Duodenal mucosa (tissue), 2 donors: ENCODE measurements at regions not wholly inside any gene's neighbourhood (a gene's known extent, or its start where the extent isn't known, plus 50 kb on each side); places are given as distances from the start of the nearest gene placed in this dataset.

Experiments
- H3K27ac ChIP-seq: one replicate; pipeline ENCODE4 v1.7.0; 2013; ENCODE audit warnings: low read depth, low read length
- H3K27me3 ChIP-seq, 2 donors: one replicate each; pipeline ENCODE4 v1.7.0; 2013; ENCODE audit warnings: low read length in 2 of 2, control low read depth in 1 of 2; ENCODE audit not compliant: insufficient read depth in 2 of 2, control insufficient read depth in 1 of 2
- H3K36me3 ChIP-seq, 2 donors: one replicate each; pipeline ENCODE4 v1.7.0; 2013; ENCODE audit warnings: low read length in 2 of 2, control low read depth in 1 of 2; ENCODE audit not compliant: insufficient read depth in 2 of 2, control insufficient read depth in 1 of 2
- H3K4me1 ChIP-seq, 2 donors: one replicate each; pipeline ENCODE4 v1.7.0; 2013; ENCODE audit warnings: low read length in 2 of 2, control low read depth in 1 of 2; ENCODE audit not compliant: insufficient read depth in 2 of 2, control insufficient read depth in 1 of 2
- H3K4me3 ChIP-seq, 2 donors: one replicate each; pipeline ENCODE4 v1.7.0; 2013; ENCODE audit warnings: low read length in 2 of 2, low read depth in 1 of 2
- H3K9ac ChIP-seq, 2 donors: one replicate each; pipeline ENCODE4 v1.7.0; 2013; ENCODE audit warnings: low read length in 2 of 2, low read depth in 1 of 2
- H3K9me3 ChIP-seq, 2 donors: one replicate each; pipeline ENCODE4 v1.7.0; 2013; ENCODE audit warnings: low read length in 2 of 2, control low read depth in 1 of 2; ENCODE audit not compliant: control insufficient read depth in 1 of 2

- Histone ChIP-seq H3K36me3 (no peaks in the 10 kb centered on the region), H3K27ac (no peak overlapping the region), H3K9me3 (no peaks in the 10 kb centered on the region), H3K27me3 (no peaks in the 10 kb centered on the region), H3K4me3 (no peak overlapping the region), H3K4me1 (no peaks in the 10 kb centered on the region), H3K9ac (no peak overlapping the region)
Measured at GRCh38 chr11:104260456-104260855, 96.5 kb upstream of the PDGFD start.

GRCh38 chr11:104259121-104259610 is 95.2 kb upstream of the PDGFD start:
- Histone ChIP-seq H3K4me3 (no peak overlapping the region), H3K27me3 (no peaks in the 10 kb centered on the region)

GRCh38 chr11:104256525-104256924 is 92.6 kb upstream of the PDGFD start:
- Histone ChIP-seq H3K36me3 (no peaks in the 10 kb centered on the region), H3K4me3 (no peak overlapping the region), H3K4me1 (no peaks in the 10 kb centered on the region), H3K9ac (no peak overlapping the region), H3K27ac (no peak overlapping the region), H3K9me3 (no peaks in the 10 kb centered on the region), H3K27me3 (no peaks in the 10 kb centered on the region)

More at GRCh38 chr11:104259121-104259610, 95.2 kb upstream of the PDGFD start:
- H3K4me1 ChIP-seq: no peaks in the 10 kb centered on the region
- no peak overlapping the region for H3K27ac ChIP-seq
- H3K9me3 ChIP-seq: no peaks in the 10 kb centered on the region
- no peaks in the 10 kb centered on the region for H3K36me3 ChIP-seq
- no peak overlapping the region for H3K9ac ChIP-seq

- Histone ChIP-seq H3K9me3 (no peaks in the 10 kb centered on the region), H3K9ac (no peak overlapping the region), H3K4me1 (no peaks in the 10 kb centered on the region), H3K27me3 (no peaks in the 10 kb centered on the region), H3K4me3 (no peak overlapping the region), H3K27ac (no peak overlapping the region), H3K36me3 (no peaks in the 10 kb centered on the region)
Measured at GRCh38 chr11:104254347-104254746, 90.4 kb upstream of the PDGFD start.

- no peaks in the 10 kb centered on the region for H3K27me3 ChIP-seq
- no peaks in the 10 kb centered on the region for H3K9me3 ChIP-seq
- H3K36me3 ChIP-seq: no peaks in the 10 kb centered on the region
- H3K9ac ChIP-seq: no peak overlapping the region
- H3K27ac ChIP-seq: no peak overlapping the region
- H3K4me1 ChIP-seq: no peaks in the 10 kb centered on the region
- H3K4me3 ChIP-seq: no peak overlapping the region
Measured at GRCh38 chr11:104246590-104246989, 82.6 kb upstream of the PDGFD start.

GRCh38 chr11:104238916-104239315 is 75.0 kb upstream of the PDGFD start:
- H3K9ac ChIP-seq: no peak overlapping the region
- no peak overlapping the region for H3K27ac ChIP-seq
- H3K9me3 ChIP-seq: no peaks in the 10 kb centered on the region
- no peak overlapping the region for H3K4me3 ChIP-seq
- no peaks in the 10 kb centered on the region for H3K36me3 ChIP-seq
- H3K27me3 ChIP-seq: no peaks in the 10 kb centered on the region
- no peaks in the 10 kb centered on the region for H3K4me1 ChIP-seq

GRCh38 chr11:104225047-104225446 is 61.1 kb upstream of the PDGFD start:
- Histone ChIP-seq H3K27me3 (no peaks in the 10 kb centered on the region), H3K4me1 (no peaks in the 10 kb centered on the region), H3K27ac (no peak overlapping the region), H3K4me3 (no peak overlapping the region), H3K36me3 (no peaks in the 10 kb centered on the region), H3K9me3 (peaks cover 0 to 3% of the 10 kb centered on the region in 2 donors), H3K9ac (no peak overlapping the region)

- H3K4me3 ChIP-seq: no peak overlapping the region
- H3K27me3 ChIP-seq: no peaks in the 10 kb centered on the region
- no peaks in the 10 kb centered on the region for H3K36me3 ChIP-seq
- H3K9me3 ChIP-seq: peaks cover 3% of the 10 kb centered on the region in 2 donors
- H3K27ac ChIP-seq: no peak overlapping the region
- no peak overlapping the region for H3K9ac ChIP-seq
- no peaks in the 10 kb centered on the region for H3K4me1 ChIP-seq
Measured at GRCh38 chr11:104222464-104222863, 58.5 kb upstream of the PDGFD start.

GRCh38 chr11:104221455-104221854 is 57.5 kb upstream of the PDGFD start:
- H3K27me3 ChIP-seq: no peaks in the 10 kb centered on the region
- H3K4me3 ChIP-seq: no peak overlapping the region
- no peaks in the 10 kb centered on the region for H3K36me3 ChIP-seq
- H3K4me1 ChIP-seq: no peaks in the 10 kb centered on the region
- H3K27ac ChIP-seq: no peak overlapping the region
- H3K9ac ChIP-seq: no peak overlapping the region
- peaks cover 3% of the 10 kb centered on the region in 2 donors for H3K9me3 ChIP-seq

GRCh38 chr11:104219096-104219495 is 55.1 kb upstream of the PDGFD start:
- Histone ChIP-seq H3K9me3 (peaks cover 3 to 6% of the 10 kb centered on the region in 2 donors), H3K36me3 (no peaks in the 10 kb centered on the region), H3K4me3 (no peak overlapping the region), H3K27me3 (no peaks in the 10 kb centered on the region), H3K27ac (no peak overlapping the region), H3K9ac (no peak overlapping the region), H3K4me1 (no peaks in the 10 kb centered on the region)

GRCh38 chr11:104214517-104214916 is 50.6 kb upstream of the PDGFD start:
- Histone ChIP-seq H3K4me1 (no peaks in the 10 kb centered on the region), H3K4me3 (no peak overlapping the region), H3K9me3 (peaks cover 3% of the 10 kb centered on the region in 2 donors), H3K36me3 (no peaks in the 10 kb centered on the region), H3K27ac (no peak overlapping the region), H3K27me3 (no peaks in the 10 kb centered on the region), H3K9ac (no peak overlapping the region)
